Lower leg skin (tissue), 3 donors: ENCODE measurements at regions not wholly inside any gene's neighbourhood (a gene's known extent, or its start where the extent isn't known, plus 50 kb on each side); places are given as distances from the start of the nearest gene placed in this dataset.

Experiments
- POLR2A ChIP-seq, 2 donors: fragments of 450-650 bp; IDR thresholded peaks; one replicate each; pipeline ENCODE4 v1.6.1; 2016 to 2017; ENCODE audit warnings: antibody characterized with exemption in 2 of 2, mild to moderate bottlenecking in 1 of 2, moderate library complexity in 1 of 2
- TF ChIP-seq, protein P1 (sequence below), 3 donors: fragments of 450-650 bp; IDR thresholded peaks; one replicate each; pipeline ENCODE4 v1.5.1; 2016; ENCODE audit warnings: antibody characterized with exemption in 3 of 3, mild to moderate bottlenecking in 3 of 3, moderate library complexity in 2 of 3

DNA sequence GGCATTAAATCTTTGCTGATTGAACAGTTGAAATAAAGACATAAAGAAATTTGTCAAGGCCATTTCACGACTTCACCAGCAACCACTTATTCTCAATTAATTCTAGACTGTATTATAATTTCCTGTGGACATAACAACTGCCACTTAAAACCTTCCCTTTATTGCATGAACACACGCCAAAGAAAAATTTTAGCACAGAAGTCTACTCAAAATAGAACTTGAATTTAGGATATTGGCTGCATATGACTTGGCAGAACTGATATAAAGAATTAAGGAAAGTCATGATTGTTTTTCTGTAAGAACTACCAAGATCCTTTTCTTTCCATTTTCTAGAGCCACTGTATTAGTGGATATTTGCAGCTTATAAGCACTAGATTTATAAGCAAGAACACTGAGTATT, 226.5 kb upstream of the AKR1E2 start:
- TF ChIP-seq POLR2A (IDR thresholded peaks at IDR 0.05): no peak
- TF ChIP-seq, protein P1, sequence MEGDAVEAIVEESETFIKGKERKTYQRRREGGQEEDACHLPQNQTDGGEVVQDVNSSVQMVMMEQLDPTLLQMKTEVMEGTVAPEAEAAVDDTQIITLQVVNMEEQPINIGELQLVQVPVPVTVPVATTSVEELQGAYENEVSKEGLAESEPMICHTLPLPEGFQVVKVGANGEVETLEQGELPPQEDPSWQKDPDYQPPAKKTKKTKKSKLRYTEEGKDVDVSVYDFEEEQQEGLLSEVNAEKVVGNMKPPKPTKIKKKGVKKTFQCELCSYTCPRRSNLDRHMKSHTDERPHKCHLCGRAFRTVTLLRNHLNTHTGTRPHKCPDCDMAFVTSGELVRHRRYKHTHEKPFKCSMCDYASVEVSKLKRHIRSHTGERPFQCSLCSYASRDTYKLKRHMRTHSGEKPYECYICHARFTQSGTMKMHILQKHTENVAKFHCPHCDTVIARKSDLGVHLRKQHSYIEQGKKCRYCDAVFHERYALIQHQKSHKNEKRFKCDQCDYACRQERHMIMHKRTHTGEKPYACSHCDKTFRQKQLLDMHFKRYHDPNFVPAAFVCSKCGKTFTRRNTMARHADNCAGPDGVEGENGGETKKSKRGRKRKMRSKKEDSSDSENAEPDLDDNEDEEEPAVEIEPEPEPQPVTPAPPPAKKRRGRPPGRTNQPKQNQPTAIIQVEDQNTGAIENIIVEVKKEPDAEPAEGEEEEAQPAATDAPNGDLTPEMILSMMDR (IDR thresholded peaks at IDR 0.05): no peak
